Progenitor cell of endocrine pancreas (in vitro differentiated cells): ENCODE measurements at regions not wholly inside any gene's neighbourhood (a gene's known extent, or its start where the extent isn't known, plus 50 kb on each side); places are given as distances from the start of the nearest gene placed in this dataset.

Experiments used
- DNase-seq: peaks from one replicate; pipeline ENCODE4 v3.0.0; 2021; ENCODE audit warnings: low spot score; ENCODE audit not compliant: unreplicated experiment
- H3K27ac Mint-ChIP-seq: 2 replicates; pipeline ENCODE4 v1.8.0; 2021; ENCODE audit warnings: mild to moderate bottlenecking, moderate library complexity, mixed read lengths
- H3K27me3 Mint-ChIP-seq: 2 replicates; pipeline ENCODE4 v1.8.0; 2021; ENCODE audit warnings: mixed read lengths
- H3K36me3 Mint-ChIP-seq: 2 replicates; pipeline ENCODE4 v1.8.0; 2022; ENCODE audit warnings: mixed read lengths; ENCODE audit not compliant: insufficient read depth
- H3K4me1 Mint-ChIP-seq: 2 replicates; pipeline ENCODE4 v1.8.0; 2021; ENCODE audit warnings: low read depth, mixed read lengths
- H3K4me3 Mint-ChIP-seq: 2 replicates; pipeline ENCODE4 v1.8.0; 2021; ENCODE audit warnings: low read depth, mild to moderate bottlenecking, moderate library complexity, mixed read lengths
- H3K9me3 Mint-ChIP-seq: 2 replicates; pipeline ENCODE4 v1.8.0; 2021; ENCODE audit warnings: low read depth, mixed read lengths
- CTCF ChIP-seq: fragments of 200-600 bp; sonication (generic); IDR thresholded peaks from one replicate; pipeline ENCODE4 v1.5.0; 2021; ENCODE audit warnings: antibody characterized with exemption, mild to moderate bottlenecking; ENCODE audit not compliant: unreplicated experiment

GRCh38 chr17:65374966-65375365 lies 186.5 kb downstream of the AXIN2 start:
- no peaks in the 10 kb centered on the region for H3K27me3 Mint-ChIP-seq
- no peak for TF ChIP-seq CTCF
- peaks cover 1% of the 10 kb centered on the region for H3K36me3 Mint-ChIP-seq
- peaks cover 4% of the 10 kb centered on the region for H3K4me1 Mint-ChIP-seq
- no peak overlapping the region for H3K4me3 Mint-ChIP-seq
- DNase-seq, result no peak
- peaks cover 15% of the 10 kb centered on the region for H3K9me3 Mint-ChIP-seq
- no peak overlapping the region for H3K27ac Mint-ChIP-seq

GRCh38 chr17:65371702-65372101 lies 189.7 kb downstream of the AXIN2 start:
- DNase-seq, result no peak
- Mint-ChIP-seq H3K36me3 (peaks cover 4% of the 10 kb centered on the region), H3K4me3 (no peak overlapping the region), H3K27me3 (no peaks in the 10 kb centered on the region), H3K4me1 (peaks cover 4% of the 10 kb centered on the region), H3K9me3 (peaks cover 19% of the 10 kb centered on the region), H3K27ac (no peak overlapping the region)
- TF ChIP-seq CTCF, result no peak

GRCh38 chr17:65370669-65371131 lies 190.7 kb downstream of the AXIN2 start:
- Mint-ChIP-seq H3K27ac (peak overlapping the region; percentile 45), H3K4me1 (peaks cover 6% of the 10 kb centered on the region), H3K27me3 (no peaks in the 10 kb centered on the region), H3K4me3 (no peak overlapping the region), H3K36me3 (peaks cover 4% of the 10 kb centered on the region), H3K9me3 (peaks cover 19% of the 10 kb centered on the region)
- no peak for DNase-seq
- TF ChIP-seq CTCF, result no peak

- Mint-ChIP-seq H3K9me3 (peaks cover 22% of the 10 kb centered on the region), H3K36me3 (peaks cover 7% of the 10 kb centered on the region), H3K4me1 (peaks cover 11% of the 10 kb centered on the region), H3K4me3 (no peak overlapping the region), H3K27me3 (peaks cover 9% of the 10 kb centered on the region), H3K27ac (no peak overlapping the region)
- TF ChIP-seq CTCF, result no peak
- DNase-seq, result no peak
Observed at GRCh38 chr17:65368341-65368740, 193.1 kb downstream of the AXIN2 start.

- DNase-seq, result no peak
- Mint-ChIP-seq H3K36me3 (peaks cover 7% of the 10 kb centered on the region), H3K4me3 (no peak overlapping the region), H3K9me3 (peaks cover 19% of the 10 kb centered on the region), H3K27ac (no peak overlapping the region), H3K4me1 (peaks cover 13% of the 10 kb centered on the region), H3K27me3 (peaks cover 9% of the 10 kb centered on the region)
- no peak for TF ChIP-seq CTCF
Observed at GRCh38 chr17:65366102-65366844, 195.2 kb downstream of the AXIN2 start.
